Lung microvascular endothelial cell (primary cell): ENCODE measurements at regions not wholly inside any gene's neighbourhood (a gene's known extent, or its start where the extent isn't known, plus 50 kb on each side); places are given as distances from the start of the nearest gene placed in this dataset.
A peak's percentile ranks its signal among the peaks of the same experiment; 100 is the strongest.
"Not testable (repeated sequence)": the region's sequence is repeated elsewhere in the genome, so short reads cannot be mapped to it uniquely, and the experiment has no call there.

Source experiments
- DNase-seq, 2 donors: peaks; one replicate each; pipeline versions ENCODE4 v3.0.0 to v3.0.0-alpha.2; 2010; ENCODE audit warnings: low read depth in 2 of 2

DNA sequence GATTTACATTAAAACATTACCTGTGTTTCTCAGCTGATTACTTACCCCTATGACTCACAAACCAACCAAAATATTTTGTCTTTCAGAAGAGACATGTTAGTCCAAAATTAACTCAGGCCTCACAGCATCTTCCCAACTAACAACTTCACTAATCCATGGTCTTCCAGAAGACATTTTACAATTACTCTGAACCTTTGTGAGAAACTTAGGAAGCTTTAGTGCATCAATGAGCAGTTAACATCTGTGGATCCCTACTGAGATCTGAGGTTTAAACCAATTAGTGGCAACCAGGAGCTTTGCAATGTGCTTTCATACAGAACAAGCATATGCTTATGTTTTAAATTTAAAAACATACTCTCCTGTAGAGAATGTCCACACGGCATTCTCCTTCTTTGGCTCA lies 269.7 kb downstream of the UBE3D start:
- no peak for DNase-seq

DNA sequence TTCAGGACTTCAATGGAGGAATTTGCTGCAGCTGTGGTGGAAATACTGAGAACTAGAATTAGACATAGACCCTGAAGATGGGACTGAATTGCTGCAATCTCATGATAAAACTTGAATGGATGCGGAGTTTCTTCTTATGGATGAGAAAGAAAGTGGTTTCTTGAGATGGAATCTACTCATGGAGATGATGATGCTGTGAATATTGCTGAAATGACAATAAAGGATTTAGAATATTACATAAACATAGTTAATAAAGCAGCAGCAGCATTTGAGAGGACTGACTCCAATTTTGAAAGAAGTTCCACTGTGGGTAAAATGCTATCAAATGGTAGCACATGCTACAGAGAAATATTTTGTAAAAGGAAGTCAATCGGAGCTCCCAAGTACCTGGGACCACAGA lies 264.6 kb downstream of the UBE3D start:
- no peak for DNase-seq

DNA sequence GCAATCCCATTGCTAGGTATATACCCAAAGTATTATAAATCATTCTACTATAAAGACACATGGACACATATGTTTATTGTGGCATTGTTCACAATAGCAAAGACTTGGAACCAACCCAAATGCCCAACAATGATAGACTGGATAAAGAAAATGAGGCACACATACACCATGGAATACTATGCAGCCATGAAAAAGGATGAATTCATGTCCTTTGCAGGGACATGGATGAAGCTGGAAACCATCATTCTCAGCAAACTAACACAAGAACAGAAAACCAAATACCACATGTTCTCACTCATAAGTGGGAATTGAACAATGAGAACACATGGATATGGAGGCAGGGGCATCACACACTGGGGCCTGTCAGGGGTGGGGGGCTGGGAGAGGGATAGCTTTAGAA lies 249.4 kb downstream of the UBE3D start:
- DNase-seq = not testable (repeated sequence)

DNA sequence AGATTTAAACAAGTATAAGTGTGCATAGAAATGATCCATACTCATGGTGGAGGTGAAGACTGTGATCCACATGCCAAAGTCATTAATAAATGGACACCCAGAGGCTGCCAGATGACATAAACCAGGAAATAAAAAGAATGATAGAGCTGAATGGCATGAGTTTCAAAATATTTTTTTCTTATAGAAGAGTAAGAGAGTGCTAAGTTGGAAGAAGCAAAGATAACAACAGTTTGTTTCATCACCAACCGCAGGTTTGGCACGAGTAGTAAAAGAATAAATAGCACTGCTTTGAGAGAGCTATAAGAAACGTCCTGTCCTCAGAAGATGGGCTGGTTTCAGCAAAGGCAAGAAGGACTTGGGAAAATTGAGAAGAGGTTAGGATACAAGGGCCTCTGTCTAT lies 246.9 kb downstream of the UBE3D start:
- no peak for DNase-seq

DNA sequence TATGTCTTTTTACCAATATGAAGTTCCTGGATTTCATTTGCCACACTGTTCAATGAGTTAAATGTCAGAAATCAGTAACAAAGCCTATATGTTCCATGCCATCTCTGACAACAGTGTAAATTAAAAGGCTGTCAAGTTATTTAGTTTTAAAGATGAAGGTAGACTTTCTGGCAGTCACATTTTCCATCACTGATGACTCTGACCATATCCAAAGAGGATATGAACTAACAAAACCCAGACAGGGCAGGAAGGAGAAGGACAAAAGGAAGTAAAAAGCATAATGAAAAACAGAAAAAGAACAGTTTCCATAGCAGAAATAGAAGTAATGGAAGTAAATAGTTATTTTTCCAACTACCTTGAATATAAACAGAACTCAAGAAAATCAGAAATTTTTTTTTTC lies 242.3 kb downstream of the UBE3D start:
- peak in 1 of 2 donors; percentile 90 for DNase-seq

DNA sequence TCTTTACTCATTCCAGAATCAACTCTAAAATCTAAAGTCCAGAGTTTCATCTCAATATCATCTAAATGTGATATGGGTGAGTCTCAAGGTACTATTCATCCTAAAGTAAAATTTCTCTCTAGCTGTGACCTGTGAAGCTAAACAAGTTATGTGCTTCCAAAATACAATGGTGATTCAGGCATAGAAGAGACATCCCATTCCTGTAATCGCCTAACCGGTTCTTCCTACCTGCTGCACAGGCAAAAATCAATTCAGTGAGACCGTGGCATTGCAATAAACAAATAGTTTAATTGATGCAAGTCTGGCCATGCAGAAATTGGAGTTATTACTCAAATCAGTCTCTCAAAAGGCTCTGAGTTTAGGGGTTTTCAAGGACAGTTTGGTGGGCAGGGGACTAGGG lies 232.8 kb downstream of the UBE3D start:
- DNase-seq = no peak

DNA sequence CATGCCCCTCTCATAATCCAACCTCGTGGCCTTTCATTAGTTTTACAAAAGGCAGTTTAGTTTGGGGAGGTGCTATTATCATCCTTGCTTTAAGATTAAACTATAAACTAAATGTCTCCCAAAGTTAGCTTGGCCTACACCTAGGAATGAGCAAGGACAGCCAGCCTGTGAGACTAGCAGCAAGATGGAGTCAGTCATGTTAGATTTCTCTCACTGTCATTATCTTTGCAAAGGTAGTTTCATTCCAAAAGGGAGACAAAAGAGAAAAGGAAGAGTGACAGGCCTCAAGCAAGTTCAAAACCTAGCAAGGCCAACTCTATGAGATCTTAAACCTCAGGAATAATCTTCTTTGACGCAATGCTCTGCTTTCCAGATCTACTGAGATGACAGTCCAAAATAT lies 232.2 kb downstream of the UBE3D start:
- no peak for DNase-seq

DNA sequence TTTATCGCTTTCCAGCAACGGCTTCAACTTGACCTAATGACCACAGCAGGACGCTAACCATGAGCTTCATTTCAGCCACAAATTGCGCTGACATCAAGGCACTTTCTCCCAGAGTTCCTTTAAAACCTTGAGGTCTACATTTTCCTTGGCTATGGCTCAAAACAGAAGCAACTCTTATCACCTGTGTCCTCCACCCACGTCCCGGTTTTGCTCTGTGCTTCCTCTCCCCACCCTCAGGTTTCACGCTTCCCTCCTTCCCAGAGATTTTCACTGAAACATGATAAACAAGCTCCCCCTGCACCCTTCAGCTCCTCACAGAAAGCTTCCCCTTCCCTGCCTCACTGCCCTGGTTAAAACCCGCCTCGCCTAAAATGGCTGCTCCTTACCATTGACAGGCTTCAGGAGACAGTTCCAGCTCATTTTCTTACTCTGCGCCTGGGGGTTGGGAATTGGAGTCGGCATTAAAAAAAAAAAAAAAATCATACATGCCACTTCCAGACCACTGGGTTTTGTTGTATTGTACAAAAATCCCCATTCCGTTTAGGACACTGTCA lies 229.5 kb downstream of the UBE3D start:
- no peak for DNase-seq

DNA sequence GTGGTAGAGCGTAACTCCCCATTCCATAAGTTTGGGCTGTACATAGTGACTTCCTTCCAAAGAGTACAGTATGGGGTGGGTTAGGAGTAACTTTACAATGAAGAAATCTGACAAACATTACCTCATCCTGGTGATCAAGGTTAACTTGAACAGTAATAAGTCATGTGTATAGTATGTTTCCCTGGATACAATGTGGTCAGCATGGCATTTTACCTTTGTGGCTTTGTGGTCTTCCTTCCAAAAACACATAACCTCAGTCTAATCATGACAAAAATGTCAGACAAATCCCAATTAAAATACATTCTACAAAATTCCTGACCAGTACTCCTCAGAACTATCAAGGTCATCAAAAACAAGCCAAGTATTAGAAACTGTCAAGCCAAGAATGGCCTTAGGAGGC lies 225.1 kb downstream of the UBE3D start:
- DNase-seq = no peak

DNA sequence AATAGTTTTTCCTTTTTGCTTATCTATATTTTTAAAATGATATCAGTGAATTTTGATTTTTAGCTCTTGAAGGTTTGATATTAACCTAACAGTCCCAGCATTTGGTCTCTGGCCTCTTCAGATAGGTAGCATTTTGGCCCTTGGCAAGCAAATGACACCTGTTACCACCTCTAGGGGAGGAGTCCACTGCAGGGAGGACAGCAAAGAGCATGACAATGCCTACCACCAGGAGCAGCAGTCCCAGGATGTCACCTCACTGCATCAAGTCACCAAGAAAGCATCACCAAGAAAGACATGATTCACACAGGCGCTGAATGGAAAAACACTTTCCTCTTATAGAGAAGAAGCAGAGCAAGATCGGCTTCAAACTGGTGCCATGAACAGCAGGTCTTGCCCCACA lies 224.3 kb downstream of the UBE3D start:
- DNase-seq = no peak
